ENCODE measurements at regions not wholly inside any gene's neighbourhood (a gene's known extent, or its start where the extent isn't known, plus 50 kb on each side); places are given as distances from the start of the nearest gene placed in this dataset.

DNA sequence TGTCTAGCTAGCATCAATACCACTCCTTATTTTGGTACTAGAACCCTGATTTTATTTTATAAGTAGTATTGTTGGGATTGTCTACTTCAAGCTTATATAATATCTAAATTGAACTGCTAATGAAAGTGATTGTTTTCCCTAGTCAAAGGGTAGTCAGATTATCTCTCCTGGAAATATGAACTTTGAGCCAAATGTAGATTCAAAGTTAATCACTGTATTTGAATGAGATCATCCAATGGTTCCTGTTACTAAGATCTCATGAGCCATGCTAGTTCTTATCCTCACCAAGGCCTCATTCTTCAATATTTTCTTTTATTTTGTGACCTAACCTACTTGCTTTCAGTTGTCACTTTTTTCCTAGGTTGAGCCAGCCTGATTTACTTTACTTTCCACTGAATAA, 276.7 kb downstream of the RASSF9 start:
- H3K27ac ChIP-seq: no peak overlapping the region

DNA sequence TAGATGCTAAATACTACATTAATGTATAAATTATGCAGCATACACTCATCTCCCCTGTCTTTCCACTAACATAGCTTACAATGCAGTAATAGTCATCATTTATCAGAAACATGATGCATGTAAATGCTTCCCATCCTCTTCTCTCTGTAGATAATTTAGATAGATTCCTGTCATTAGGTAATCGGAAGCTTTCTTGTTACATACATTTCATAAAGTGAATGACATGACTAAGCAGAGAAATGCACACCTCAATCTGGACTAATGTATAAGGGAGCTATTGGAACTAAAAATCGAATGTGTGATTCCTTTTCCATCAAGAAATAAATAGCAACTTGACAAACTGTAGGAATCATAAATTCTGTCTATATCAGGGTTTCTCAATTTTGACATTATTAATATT, 273.4 kb downstream of the RASSF9 start:
- no peak for DNase-seq
- no peaks in the 10 kb centered on the region for H3K4me1 ChIP-seq
- H3K4me3 ChIP-seq: no peak overlapping the region
- no peaks in the 10 kb centered on the region for H3K9me3 ChIP-seq (replicated peaks)
- no peaks in the 10 kb centered on the region for H3K27me3 ChIP-seq
- H3K36me3 ChIP-seq: no peaks in the 10 kb centered on the region
- H3K27ac ChIP-seq: no peak overlapping the region

More for the DNA sequence above, 276.7 kb downstream of the RASSF9 start:
- Histone ChIP-seq H3K4me3 (no peak overlapping the region), H3K9me3 (replicated peaks) (no peaks in the 10 kb centered on the region), H3K27me3 (no peaks in the 10 kb centered on the region), H3K36me3 (no peaks in the 10 kb centered on the region), H3K4me1 (no peaks in the 10 kb centered on the region)
- DNase-seq: no peak

DNA sequence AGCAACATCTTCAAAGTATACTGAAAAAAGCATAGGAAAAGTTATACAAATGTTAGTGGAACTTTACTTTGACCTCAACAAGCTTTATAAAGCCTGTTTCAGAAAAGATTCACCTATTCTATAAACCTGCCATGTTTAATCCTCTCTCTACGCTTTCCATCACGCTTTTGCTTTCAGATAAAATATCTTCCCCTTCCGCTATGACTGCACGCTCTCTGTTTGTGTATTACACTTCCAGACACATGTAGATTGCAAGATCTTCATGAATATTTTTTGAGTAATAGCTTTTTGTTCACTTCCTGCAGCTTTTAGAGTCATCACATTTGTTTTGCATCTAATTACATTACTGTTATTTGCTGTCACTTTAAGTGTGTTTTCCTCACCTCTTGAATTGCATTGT, 271.4 kb downstream of the RASSF9 start:
- no peaks in the 10 kb centered on the region for H3K27me3 ChIP-seq
- H3K9me3 ChIP-seq (replicated peaks): no peaks in the 10 kb centered on the region
- H3K4me1 ChIP-seq: peaks cover 17% of the 10 kb centered on the region; the same call in 1 of the 2 replicates
- H3K4me3 ChIP-seq: no peak overlapping the region
- H3K36me3 ChIP-seq: no peaks in the 10 kb centered on the region
- no peak for DNase-seq
- H3K27ac ChIP-seq: no peak overlapping the region

DNA sequence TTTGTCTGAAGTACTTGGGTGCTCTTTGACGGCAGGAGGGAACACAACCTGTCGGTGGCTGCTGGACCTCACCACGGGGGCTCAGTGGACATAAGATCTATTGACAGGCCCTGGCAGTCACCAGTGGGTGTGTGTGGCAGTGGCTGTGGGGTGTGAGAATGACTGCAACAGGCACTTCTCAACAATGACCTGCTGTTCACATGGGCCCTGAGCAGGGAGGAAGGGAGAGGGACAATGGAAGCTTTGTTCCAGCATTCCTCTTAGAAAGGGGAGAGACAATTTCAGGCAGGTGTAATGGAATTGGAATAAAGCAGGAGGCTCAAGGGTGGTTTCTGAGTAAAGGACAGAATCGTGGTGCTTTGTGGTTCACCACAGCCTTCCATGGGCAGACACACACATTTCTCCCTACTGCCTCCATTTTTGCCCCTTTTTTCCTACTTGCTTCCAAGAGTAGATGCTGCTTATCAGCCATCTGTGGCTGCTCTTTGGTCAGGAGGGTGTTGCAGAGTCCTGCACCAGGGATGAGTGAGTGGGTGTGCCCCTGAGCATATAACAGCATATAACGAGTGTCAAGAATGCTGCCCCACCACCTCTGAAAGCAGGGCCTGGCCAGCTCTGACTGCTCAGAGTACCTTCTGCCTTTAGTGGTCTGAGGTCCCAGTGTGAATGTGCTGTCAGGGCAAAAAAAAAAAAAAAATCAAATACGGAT, 267.7 kb downstream of the RASSF9 start:
- DNase-seq: peak; percentile 76 to 92
- Histone ChIP-seq H3K4me3 (no peak overlapping the region), H3K36me3 (no peaks in the 10 kb centered on the region), H3K4me1 (peaks cover 19% of the 10 kb centered on the region; the same call in 1 of the 2 replicates), H3K9me3 (replicated peaks) (no peaks in the 10 kb centered on the region), H3K27me3 (no peaks in the 10 kb centered on the region), H3K27ac (peak overlapping the region; percentile 59)

DNA sequence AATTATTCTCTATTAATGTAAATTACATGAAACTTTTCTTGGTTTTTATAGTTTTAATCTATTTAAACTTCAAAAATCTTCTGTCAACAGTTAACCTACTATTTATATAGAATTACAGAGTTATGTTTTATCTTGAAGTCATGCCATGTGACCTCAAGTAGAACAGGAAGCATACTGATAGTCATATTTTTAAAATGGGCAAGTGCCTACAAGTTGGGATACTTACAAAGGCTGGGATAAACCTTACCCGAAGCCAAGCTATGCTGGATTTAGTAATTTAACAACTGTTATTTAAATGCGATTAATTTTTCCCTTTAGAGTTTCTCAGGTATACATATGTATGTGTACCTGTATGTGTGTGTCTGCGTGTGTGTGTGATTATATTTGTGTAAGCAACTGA, 266.9 kb downstream of the RASSF9 start:
- Histone ChIP-seq H3K27ac (peak overlapping the region; percentile 59), H3K4me1 (peaks cover 19% of the 10 kb centered on the region; the same call in 1 of the 2 replicates), H3K27me3 (no peaks in the 10 kb centered on the region), H3K36me3 (no peaks in the 10 kb centered on the region), H3K9me3 (replicated peaks) (no peaks in the 10 kb centered on the region), H3K4me3 (no peak overlapping the region)
- peak in 1 of 2 experiments; percentile 2 for DNase-seq

DNA sequence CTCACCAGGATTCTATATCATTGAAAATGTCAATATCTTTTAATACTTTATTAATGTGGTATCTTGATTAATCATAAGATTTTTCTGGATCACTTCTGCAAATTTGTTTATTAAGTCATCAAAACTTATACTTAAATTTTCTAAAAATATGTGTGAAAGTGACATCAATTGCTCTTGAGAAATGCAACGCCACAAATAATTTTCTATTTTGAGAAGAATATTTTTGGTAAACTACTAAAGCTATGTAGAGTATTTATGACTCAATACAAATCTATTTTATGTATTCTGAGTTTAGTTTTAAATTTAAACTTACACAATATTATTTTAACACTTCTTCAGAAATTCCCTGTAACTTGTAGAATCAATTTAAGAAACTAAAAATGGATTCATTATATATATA, 263.3 kb downstream of the RASSF9 start:
- H3K36me3 ChIP-seq: no peaks in the 10 kb centered on the region
- no peaks in the 10 kb centered on the region for H3K27me3 ChIP-seq
- H3K27ac ChIP-seq: no peak overlapping the region
- no peak overlapping the region for H3K4me3 ChIP-seq
- DNase-seq: no peak
- no peaks in the 10 kb centered on the region for H3K9me3 ChIP-seq (replicated peaks)
- H3K4me1 ChIP-seq: peaks cover 18% of the 10 kb centered on the region; the same call in 1 of the 2 replicates

DNA sequence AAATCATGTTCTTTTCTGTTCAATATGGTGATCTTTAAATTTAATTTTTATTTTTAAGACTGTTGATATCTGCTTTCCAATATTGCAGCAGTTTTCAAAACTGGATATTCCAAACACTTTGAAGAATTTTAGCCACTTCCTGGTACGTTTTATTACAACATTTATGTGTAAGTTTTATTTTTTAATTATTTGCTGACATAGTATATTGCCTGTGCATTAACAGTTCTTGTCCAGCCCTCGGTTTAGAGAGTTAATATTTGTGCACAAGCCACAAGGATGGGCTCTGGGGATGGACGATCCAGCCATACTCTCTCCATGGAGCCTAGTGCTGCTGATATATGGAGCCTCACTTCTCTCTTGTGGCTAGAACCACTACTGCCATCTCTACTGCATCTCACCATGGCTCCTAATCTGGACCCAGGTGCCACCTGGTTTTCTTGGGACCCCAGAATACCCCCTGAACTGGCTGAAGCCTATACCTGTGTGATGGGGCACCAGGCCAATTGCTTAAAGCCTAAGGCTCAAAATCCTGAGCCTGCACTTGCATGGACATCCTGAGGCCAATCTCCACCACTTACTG, 262.5 kb downstream of the RASSF9 start:
- Histone ChIP-seq H3K4me1 (peaks cover 13% of the 10 kb centered on the region; the same call in 1 of the 2 replicates), H3K9me3 (replicated peaks) (no peaks in the 10 kb centered on the region), H3K27me3 (no peaks in the 10 kb centered on the region), H3K36me3 (no peaks in the 10 kb centered on the region), H3K27ac (no peak overlapping the region), H3K4me3 (no peak overlapping the region)
- no peak for DNase-seq

DNA sequence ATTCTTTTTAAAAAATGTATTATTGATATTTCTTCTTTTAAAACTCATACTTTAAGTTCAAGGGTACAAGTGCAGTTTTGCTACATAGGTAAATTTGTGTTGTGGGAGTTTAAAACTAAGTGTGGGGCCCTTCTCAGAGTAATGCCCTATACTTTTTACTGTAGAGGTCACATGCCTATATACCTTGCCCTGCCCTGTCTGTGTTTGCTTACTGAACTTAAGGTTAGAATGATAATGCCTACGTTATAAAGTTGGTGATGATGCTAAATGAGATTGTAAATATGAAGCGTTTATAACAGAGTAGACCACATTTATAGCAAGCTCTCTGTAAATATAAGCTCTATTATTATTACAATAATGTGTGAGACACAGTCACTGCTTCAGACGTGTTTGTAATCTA, 261.9 kb downstream of the RASSF9 start:
- no peak for DNase-seq
- Histone ChIP-seq H3K27me3 (no peaks in the 10 kb centered on the region), H3K27ac (no peak overlapping the region), H3K4me1 (peaks cover 7% of the 10 kb centered on the region; the same call in 1 of the 2 replicates), H3K4me3 (no peak overlapping the region), H3K36me3 (no peaks in the 10 kb centered on the region), H3K9me3 (replicated peaks) (no peaks in the 10 kb centered on the region)

DNA sequence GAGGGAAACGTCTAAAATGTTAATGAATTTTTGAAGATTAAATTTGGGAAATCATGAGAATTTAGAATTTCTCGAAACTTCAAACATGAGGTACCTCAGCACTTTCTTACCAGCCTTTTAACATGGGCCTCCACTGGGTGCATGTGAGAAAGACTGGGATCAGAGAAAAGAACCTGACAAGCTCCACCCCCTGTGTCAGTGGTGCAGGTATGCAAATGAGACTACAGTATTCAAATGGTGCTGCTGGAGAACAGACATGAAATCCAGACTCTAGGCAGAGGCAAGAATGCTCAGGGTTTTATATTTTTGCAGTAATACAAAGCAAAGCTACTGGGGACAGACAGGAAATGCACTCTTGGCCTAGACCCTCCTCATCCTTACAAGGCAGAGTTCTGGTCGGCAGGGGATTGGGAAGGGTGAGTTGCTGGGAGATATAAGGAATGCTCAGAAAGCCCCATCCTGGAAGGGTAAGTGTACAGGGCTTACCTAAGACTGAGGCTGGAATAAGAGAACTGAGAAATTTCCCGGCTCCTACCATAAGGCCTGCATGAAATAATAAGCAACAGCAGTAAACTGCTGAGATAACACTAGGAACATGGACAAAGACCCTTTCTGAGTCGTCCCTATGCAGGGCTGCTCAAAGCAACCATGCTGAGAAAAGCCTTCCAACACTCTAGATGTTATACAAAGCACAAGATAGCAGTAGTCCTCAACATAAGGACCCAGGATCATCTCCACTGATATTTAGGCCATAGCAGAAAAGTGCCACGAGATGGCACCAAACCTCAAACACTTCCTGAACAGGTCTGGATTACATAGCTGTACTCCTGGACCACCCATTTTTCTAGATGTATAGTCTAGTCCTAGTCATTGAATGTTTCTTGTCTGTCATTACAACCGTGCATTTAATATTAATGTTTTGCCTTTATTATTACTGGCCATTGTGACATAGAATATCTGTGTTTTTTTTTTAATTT, 260.8 kb downstream of the RASSF9 start:
- H3K27ac ChIP-seq: no peak overlapping the region
- H3K4me1 ChIP-seq: no peaks in the 10 kb centered on the region
- H3K4me3 ChIP-seq: no peak overlapping the region
- DNase-seq: peak; percentile 35 to 77
- no peaks in the 10 kb centered on the region for H3K27me3 ChIP-seq
- no peaks in the 10 kb centered on the region for H3K9me3 ChIP-seq (replicated peaks)
- no peaks in the 10 kb centered on the region for H3K36me3 ChIP-seq

DNA sequence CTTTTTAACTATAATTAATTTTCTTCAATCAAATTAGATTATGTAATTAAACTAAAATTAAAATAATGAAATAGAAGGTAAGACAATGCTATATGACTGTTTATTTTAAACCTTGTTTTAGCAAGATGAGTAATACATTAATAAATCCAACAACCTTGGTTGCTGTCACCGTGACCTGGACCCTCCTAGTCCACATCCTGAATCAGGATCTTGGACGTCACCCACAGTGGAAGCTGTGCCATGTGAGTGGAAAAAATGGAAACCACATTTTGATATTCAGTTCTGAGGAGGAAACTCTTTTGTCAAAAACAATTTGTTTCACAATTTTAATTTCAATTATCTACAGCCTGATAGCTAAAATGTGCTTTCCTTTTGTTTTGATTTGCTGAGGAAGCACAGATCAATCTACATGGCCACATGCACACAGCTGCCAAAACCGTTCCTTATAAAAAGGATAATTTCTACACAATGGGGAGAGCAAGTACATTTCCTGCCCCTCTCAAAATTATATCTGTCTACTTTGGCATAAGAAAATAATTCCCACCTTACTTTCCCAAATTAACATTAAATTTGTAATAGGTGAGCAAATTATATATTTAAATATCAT, 255.5 kb downstream of the RASSF9 start:
- Histone ChIP-seq H3K36me3 (no peaks in the 10 kb centered on the region), H3K4me1 (no peaks in the 10 kb centered on the region), H3K27me3 (no peaks in the 10 kb centered on the region), H3K27ac (no peak overlapping the region), H3K4me3 (no peak overlapping the region), H3K9me3 (replicated peaks) (no peaks in the 10 kb centered on the region)
- no peak for DNase-seq

DNA sequence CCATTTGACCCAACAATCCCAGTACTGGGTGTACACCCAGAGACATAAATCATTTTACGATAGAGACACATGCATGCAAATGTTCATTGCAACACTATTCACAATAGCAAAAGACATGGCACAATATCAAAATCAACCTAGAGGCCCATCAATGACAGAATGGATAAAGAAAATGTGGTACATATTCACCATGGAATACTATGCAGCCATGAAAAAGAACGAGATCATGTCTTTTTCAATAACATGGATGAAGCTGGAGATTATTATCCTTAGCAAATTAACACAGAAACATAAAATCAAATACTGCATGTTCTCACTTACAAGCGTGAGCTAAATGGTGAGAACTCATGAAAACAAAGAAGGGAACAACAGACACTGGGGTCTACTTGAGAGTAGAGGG, 249.1 kb downstream of the RASSF9 start:
- no peak overlapping the region for H3K4me3 ChIP-seq
- no peaks in the 10 kb centered on the region for H3K27me3 ChIP-seq
- DNase-seq: no peak
- no peaks in the 10 kb centered on the region for H3K36me3 ChIP-seq
- H3K27ac ChIP-seq: no peak overlapping the region
- no peaks in the 10 kb centered on the region for H3K9me3 ChIP-seq (replicated peaks)
- H3K4me1 ChIP-seq: no peaks in the 10 kb centered on the region

DNA sequence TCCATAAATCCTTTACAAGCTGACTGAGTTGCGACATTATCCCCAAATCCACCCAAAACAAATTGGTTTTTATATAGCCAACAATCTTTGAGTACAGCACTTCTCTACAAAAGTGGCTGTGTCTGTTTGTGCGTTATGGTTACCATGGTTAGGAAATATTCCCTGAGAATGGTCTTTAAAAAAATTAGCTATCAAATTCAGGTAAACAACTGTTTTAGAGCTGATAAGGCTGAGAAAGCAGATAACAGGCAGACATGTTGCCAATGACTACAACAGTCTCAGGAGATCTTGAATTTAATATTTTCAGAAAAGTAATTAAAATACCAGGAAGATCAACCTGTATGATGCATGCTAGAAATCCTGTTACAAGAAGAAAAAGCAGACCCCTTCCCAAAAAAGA, 248.0 kb downstream of the RASSF9 start:
- DNase-seq: no peak
- Histone ChIP-seq H3K4me3 (no peak overlapping the region), H3K9me3 (replicated peaks) (no peaks in the 10 kb centered on the region), H3K27ac (no peak overlapping the region), H3K4me1 (no peaks in the 10 kb centered on the region), H3K36me3 (no peaks in the 10 kb centered on the region), H3K27me3 (no peaks in the 10 kb centered on the region)

DNA sequence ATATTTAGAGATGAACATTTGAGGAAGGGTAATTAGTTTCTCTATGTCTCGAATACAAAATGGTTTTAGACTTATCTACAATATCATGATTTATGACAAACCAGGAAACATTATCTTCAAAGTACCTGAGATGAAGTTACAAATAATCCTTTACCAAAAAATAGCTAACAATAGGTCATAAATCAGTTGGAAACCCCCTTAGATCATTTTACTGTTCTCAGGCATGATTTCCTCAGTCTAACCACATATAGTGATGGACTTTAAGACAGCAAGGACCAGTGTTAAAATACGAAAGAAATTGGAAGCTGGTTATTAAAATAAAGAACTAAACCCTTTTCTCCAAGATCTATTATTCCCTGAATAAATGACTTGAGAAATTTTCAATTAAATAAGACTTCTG, 235.4 kb downstream of the RASSF9 start:
- no peaks in the 10 kb centered on the region for H3K27me3 ChIP-seq
- DNase-seq: no peak
- H3K36me3 ChIP-seq: no peaks in the 10 kb centered on the region
- no peaks in the 10 kb centered on the region for H3K9me3 ChIP-seq (replicated peaks)
- H3K4me3 ChIP-seq: no peak overlapping the region
- H3K27ac ChIP-seq: no peak overlapping the region
- H3K4me1 ChIP-seq: no peaks in the 10 kb centered on the region

DNA sequence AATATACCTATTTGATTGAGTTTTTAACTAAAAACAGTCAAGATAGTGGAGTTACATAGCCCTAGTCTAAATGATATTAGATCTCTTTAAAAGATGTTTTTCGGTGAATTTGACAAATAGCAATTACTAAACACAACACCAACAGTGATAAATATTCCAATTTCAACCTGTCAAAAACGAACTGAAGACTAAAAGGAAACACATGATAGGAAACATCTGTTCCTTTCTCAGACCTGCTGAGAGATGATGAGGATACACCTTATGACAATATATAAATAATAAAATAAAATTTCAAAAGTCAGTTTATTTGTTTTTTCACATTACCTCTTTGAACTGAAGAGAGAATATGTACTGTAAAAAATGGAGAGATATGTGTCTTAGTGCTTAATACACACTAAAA, 232.7 kb downstream of the RASSF9 start:
- Histone ChIP-seq H3K4me1 (no peaks in the 10 kb centered on the region), H3K27ac (no peak overlapping the region), H3K36me3 (no peaks in the 10 kb centered on the region), H3K4me3 (no peak overlapping the region), H3K9me3 (replicated peaks) (no peaks in the 10 kb centered on the region), H3K27me3 (no peaks in the 10 kb centered on the region)
- no peak for DNase-seq

DNA sequence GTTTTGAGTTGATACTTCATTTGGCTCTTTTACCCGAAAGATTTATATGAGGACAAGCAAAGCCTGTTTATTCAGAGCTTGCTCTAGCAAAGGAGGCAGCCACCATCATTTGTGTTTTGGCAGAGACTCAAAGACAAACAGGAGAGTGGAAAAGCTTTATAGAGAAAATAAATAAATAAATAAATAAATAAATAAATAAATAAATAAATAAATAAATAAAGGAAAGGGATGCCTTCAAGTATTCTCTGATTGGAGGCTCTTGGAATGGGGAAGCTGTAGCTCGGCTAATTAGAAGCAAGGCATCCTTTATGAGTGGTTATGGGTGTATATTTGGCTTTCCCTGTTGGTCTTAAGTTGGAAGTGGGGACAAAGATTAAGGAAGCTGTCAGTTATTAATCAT, 229.8 kb downstream of the RASSF9 start:
- no peaks in the 10 kb centered on the region for H3K9me3 ChIP-seq (replicated peaks)
- H3K27ac ChIP-seq: no peak overlapping the region
- H3K27me3 ChIP-seq: no peaks in the 10 kb centered on the region
- no peak overlapping the region for H3K4me3 ChIP-seq
- no peak for DNase-seq
- no peaks in the 10 kb centered on the region for H3K36me3 ChIP-seq
- H3K4me1 ChIP-seq: no peaks in the 10 kb centered on the region
